Breast epithelium (tissue), 4 donors: ENCODE measurements at regions not wholly inside any gene's neighbourhood (a gene's known extent, or its start where the extent isn't known, plus 50 kb on each side); places are given as distances from the start of the nearest gene placed in this dataset.
A peak's percentile ranks its signal among the peaks of the same experiment; 100 is the strongest.

Experiments used
- DNase-seq, 2 donors: peaks; one replicate each; pipeline ENCODE4 v3.0.0-alpha.2; 2019; ENCODE audit warnings: low spot score in 2 of 2
- H3K27ac ChIP-seq, 2 donors: fragments of 200-600 bp; sonication (generic) in 1 of 2; one replicate each; pipeline ENCODE4 v1.5.1; 2016 to 2019; ENCODE audit warnings: mild to moderate bottlenecking in 1 of 2
- H3K27me3 ChIP-seq, 2 donors: fragments of 200-600 bp; sonication (generic) in 1 of 2; one replicate each; pipeline versions ENCODE4 v1.5.1 to v1.6.0; 2017 to 2019; ENCODE audit warnings: control low read depth in 1 of 2, mild to moderate bottlenecking in 1 of 2
- H3K36me3 ChIP-seq: fragments of 200-600 bp; one replicate; pipeline ENCODE4 v1.5.1; 2019
- H3K4me1 ChIP-seq, 2 donors: fragments of 200-600 bp; sonication (generic); one replicate each; pipeline ENCODE4 v1.5.1; 2016 to 2019; ENCODE audit warnings: control low read depth in 1 of 2
- H3K4me3 ChIP-seq, 3 donors: fragments of 200-600 bp; sonication (generic); 1 replicate in 2 of 3; 2 replicates in 1 of 3; pipeline ENCODE4 v1.5.1; 2016 to 2019; ENCODE audit warnings: mild to moderate bottlenecking in 3 of 3, moderate library complexity in 2 of 3
- H3K9me3 ChIP-seq, 2 donors: fragments of 200-600 bp; sonication (generic) in 1 of 2; one replicate each; pipeline ENCODE4 v1.5.1; 2016 to 2019; ENCODE audit warnings: control low read depth in 1 of 2
- CTCF ChIP-seq, 3 donors: fragments of 450-650 bp; IDR thresholded peaks; one replicate each; pipeline ENCODE4 v1.5.1; 2016 to 2017; ENCODE audit warnings: antibody characterized with exemption in 3 of 3, mild to moderate bottlenecking in 3 of 3, moderate library complexity in 3 of 3
- POLR2A ChIP-seq: fragments of 450-650 bp; IDR thresholded peaks from one replicate; pipeline ENCODE4 v1.6.1; 2016; ENCODE audit warnings: antibody characterized with exemption, mild to moderate bottlenecking, moderate library complexity
- POLR2AphosphoS5 ChIP-seq, 3 donors: sonication (generic); formaldehyde crosslinking; IDR thresholded peaks; one replicate each; pipeline ENCODE4 v1.6.1; 2017; ENCODE audit warnings: antibody characterized with exemption in 3 of 3
- intact Hi-C: fragments of 100-400 bp; cut with DNase I; formaldehyde crosslinking; loops from one replicate; pipeline ENCODE4 v1.15.1; 2023; ENCODE audit warnings: low total_unique reads

DNA sequence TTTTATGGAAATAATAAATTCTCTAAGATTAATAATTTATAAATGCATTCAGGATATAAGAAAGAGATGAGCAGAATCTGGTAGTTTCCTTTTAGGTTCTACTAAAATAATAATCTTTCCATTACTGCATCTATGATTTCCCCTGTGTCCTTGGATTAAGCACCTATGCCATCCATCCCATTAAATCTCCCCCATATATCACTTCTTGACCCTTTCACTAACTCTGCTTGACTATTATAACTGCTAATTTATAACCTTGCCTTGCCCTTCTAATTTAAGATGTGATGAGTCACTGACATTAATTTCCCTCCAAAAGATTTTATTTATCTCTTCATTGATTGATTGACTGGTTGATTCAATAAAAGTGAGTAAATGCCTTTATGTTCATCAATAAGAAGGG, 348.3 kb upstream of the LRATD1 start:
- no peak for DNase-seq
- Histone ChIP-seq H3K4me3 (no peak overlapping the region), H3K4me1 (no peaks in the 10 kb centered on the region), H3K27ac (no peak overlapping the region), H3K36me3 (no peaks in the 10 kb centered on the region), H3K9me3 (no peaks in the 10 kb centered on the region), H3K27me3 (no peaks in the 10 kb centered on the region)
- TF ChIP-seq CTCF (IDR thresholded peaks at IDR 0.05) (no peak), POLR2A (no peak), POLR2AphosphoS5 (IDR thresholded peaks at IDR 0.05) (no peak)
- intact Hi-C loops, result no loop called here

- DNase-seq, result no peak
- H3K27me3 ChIP-seq, result no peaks in the 10 kb centered on the region
- H3K4me1 ChIP-seq, result no peaks in the 10 kb centered on the region
- no peak for TF ChIP-seq CTCF (IDR thresholded peaks at IDR 0.05)
- no peak for TF ChIP-seq POLR2AphosphoS5 (IDR thresholded peaks at IDR 0.05)
- no peak for TF ChIP-seq POLR2A
- intact Hi-C loops, result no loop called here
- H3K36me3 ChIP-seq, result no peaks in the 10 kb centered on the region
- H3K27ac ChIP-seq, result no peak overlapping the region
- H3K4me3 ChIP-seq, result no peak overlapping the region
- H3K9me3 ChIP-seq, result no peaks in the 10 kb centered on the region
These were observed 346.7 kb upstream of the LRATD1 start for GRCh38 chr2:14285812-14286211.

GRCh38 chr2:14288016-14288415, 344.5 kb upstream of the LRATD1 start:
- peak in 1 of 2 donors; percentile 75 for DNase-seq
- Histone ChIP-seq H3K9me3 (no peaks in the 10 kb centered on the region), H3K4me1 (no peaks in the 10 kb centered on the region), H3K36me3 (no peaks in the 10 kb centered on the region), H3K27ac (no peak overlapping the region), H3K27me3 (no peaks in the 10 kb centered on the region), H3K4me3 (no peak overlapping the region)
- no peak for TF ChIP-seq POLR2AphosphoS5 (IDR thresholded peaks at IDR 0.05)
- TF ChIP-seq POLR2A, result no peak
- TF ChIP-seq CTCF (IDR thresholded peaks at IDR 0.05), result no peak
- intact Hi-C loops, result no loop called here

GRCh38 chr2:14292964-14293363, 339.6 kb upstream of the LRATD1 start:
- no peak for TF ChIP-seq CTCF (IDR thresholded peaks at IDR 0.05)
- no peak for TF ChIP-seq POLR2A
- TF ChIP-seq POLR2AphosphoS5 (IDR thresholded peaks at IDR 0.05), result no peak
- DNase-seq, result no peak
- H3K27ac ChIP-seq, result no peak overlapping the region
- no peak overlapping the region for H3K4me3 ChIP-seq
- H3K36me3 ChIP-seq, result no peaks in the 10 kb centered on the region
- no peaks in the 10 kb centered on the region for H3K9me3 ChIP-seq
- intact Hi-C loops, result no loop called here
- no peaks in the 10 kb centered on the region for H3K4me1 ChIP-seq
- no peaks in the 10 kb centered on the region for H3K27me3 ChIP-seq

GRCh38 chr2:14297340-14297739, 335.2 kb upstream of the LRATD1 start:
- no peak overlapping the region for H3K4me3 ChIP-seq
- TF ChIP-seq POLR2AphosphoS5 (IDR thresholded peaks at IDR 0.05), result no peak
- no peak for TF ChIP-seq POLR2A
- no peak for TF ChIP-seq CTCF (IDR thresholded peaks at IDR 0.05)
- H3K4me1 ChIP-seq, result no peaks in the 10 kb centered on the region
- no peaks in the 10 kb centered on the region for H3K27me3 ChIP-seq
- intact Hi-C loops, result no loop called here
- no peaks in the 10 kb centered on the region for H3K9me3 ChIP-seq
- no peaks in the 10 kb centered on the region for H3K36me3 ChIP-seq
- no peak for DNase-seq
- H3K27ac ChIP-seq, result no peak overlapping the region
